SK-N-SH (cell line): ENCODE measurements at regions not wholly inside any gene's neighbourhood (a gene's known extent, or its start where the extent isn't known, plus 50 kb on each side); places are given as distances from the start of the nearest gene placed in this dataset.

Source experiments
- CTCF ChIA-PET: fragments of 300-600, 350-600 bp; formaldehyde crosslinking; extraction: SDS; loops from one replicate; lab custom pipeline; 2021; lab: Yijun Ruan, JAX
- POLR2A ChIA-PET: fragments of 350-600 bp; sonication (Branson Sonifier 250); formaldehyde crosslinking; extraction: SDS; loops from one replicate; lab custom pipeline; 2020; ENCODE audit warnings: antibody characterized with exemption, inconsistent platforms; lab: Yijun Ruan, JAX
- DNase-seq: peaks from one replicate; pipeline ENCODE4 v3.0.0; 2012
- H2AFZ ChIP-seq: fragments of 200-600 bp; sonication (generic); 2 replicates; pipeline ENCODE4 v1.8.1; 2016; ENCODE audit warnings: antibody characterized with exemption, mild to moderate bottlenecking, low read depth
- H3F3A ChIP-seq: fragments of 200-600 bp; sonication (generic); replicated peaks from 2 replicates; pipeline ENCODE3; 2016; ENCODE audit warnings: antibody characterized with exemption, mild to moderate bottlenecking; ENCODE audit not compliant: insufficient read depth
- H3K27ac ChIP-seq, 2 experiments: fragments of 200-500 bp in 1 of 2; fragments of 200-600 bp in 1 of 2; sonication (Bioruptor generic) in 1 of 2; sonication (generic), shearing (Covaris generic) in 1 of 2; 2 replicates each; pipeline versions ENCODE4 v1.5.1 to v1.6.1; 2014 to 2016; ENCODE audit warnings: low read depth in 2 of 2, inconsistent platforms in 1 of 2, low read length in 1 of 2, mild to moderate bottlenecking in 1 of 2, mixed read lengths in 1 of 2
- H3K27me3 ChIP-seq: fragments of 200-600 bp; sonication (generic), shearing (Covaris generic); 2 replicates; pipeline ENCODE4 v1.6.1; 2016; ENCODE audit warnings: mixed run types; ENCODE audit not compliant: insufficient read depth
- H3K36me3 ChIP-seq, 2 experiments: fragments of 200-500 bp in 1 of 2; fragments of 200-600 bp in 1 of 2; sonication (Bioruptor generic) in 1 of 2; sonication (generic) in 1 of 2; replicated peaks in 1 of 2; 2 replicates each; pipeline versions ENCODE3 to v1.5.1; 2014 to 2016; ENCODE audit warnings: low read length in 1 of 2, mild to moderate bottlenecking in 1 of 2; ENCODE audit not compliant: insufficient read depth in 2 of 2, control insufficient read depth in 1 of 2
- H3K4me1 ChIP-seq, 2 experiments: fragments of 200-500 bp in 1 of 2; fragments of 200-600 bp in 1 of 2; sonication (Bioruptor generic) in 1 of 2; sonication (generic), shearing (Covaris generic) in 1 of 2; 2 replicates each; pipeline versions ENCODE4 v1.5.1 to v1.6.1; 2014 to 2016; ENCODE audit warnings: low read depth in 1 of 2, low read length in 1 of 2, mixed run types in 1 of 2; ENCODE audit not compliant: insufficient read depth in 2 of 2, control insufficient read depth in 1 of 2
- H3K4me2 ChIP-seq: fragments of 200-600 bp; sonication (generic), shearing (Covaris generic); 2 replicates; pipeline ENCODE4 v1.6.1; 2017; ENCODE audit warnings: mixed run types
- H3K4me3 ChIP-seq, 2 experiments: fragments of 200-500 bp in 1 of 2; fragments of 200-600 bp in 1 of 2; sonication (Bioruptor generic) in 1 of 2; sonication (generic), shearing (Covaris generic) in 1 of 2; 2 replicates each; pipeline versions ENCODE4 v1.5.1 to v1.8.1; 2014 to 2016; ENCODE audit warnings: low read depth in 2 of 2, inconsistent platforms in 1 of 2, low read length in 1 of 2, mild to moderate bottlenecking in 1 of 2, mixed read lengths in 1 of 2, moderate library complexity in 1 of 2
- H3K79me2 ChIP-seq: fragments of 200-600 bp; sonication (generic); 2 replicates; pipeline ENCODE4 v1.8.1; 2017; ENCODE audit warnings: mild to moderate bottlenecking; ENCODE audit not compliant: insufficient read depth
- H3K9ac ChIP-seq: fragments of 200-600 bp; sonication (generic); 2 replicates; pipeline ENCODE4 v1.6.1; 2017; ENCODE audit warnings: mixed run types
- H3K9me2 ChIP-seq: fragments of 200-600 bp; sonication (generic); 2 replicates; pipeline ENCODE4 v1.6.1; 2017; ENCODE audit warnings: mixed run types
- H3K9me3 ChIP-seq: fragments of 200-600 bp; sonication (generic); 2 replicates; pipeline ENCODE4 v1.6.1; 2017; ENCODE audit warnings: mixed run types, mild to moderate bottlenecking, moderate library complexity
- H4K20me1 ChIP-seq: fragments of 200-600 bp; sonication (generic); 2 replicates; pipeline ENCODE4 v1.6.1; 2017; ENCODE audit warnings: mild to moderate bottlenecking, mixed run types; ENCODE audit not compliant: insufficient read depth
- FOXJ3 ChIP-seq: sonication (generic); formaldehyde crosslinking; IDR thresholded peaks from 2 replicates; pipeline ENCODE4 v1.5.1; 2020; ENCODE audit warnings: mild to moderate bottlenecking, missing genetic modification reagents
- FOXM1 ChIP-seq: IDR thresholded peaks from 2 replicates; pipeline ENCODE4 v1.4.0; 2012; ENCODE audit warnings: low read depth, mild to moderate bottlenecking
- GABPA ChIP-seq: IDR thresholded peaks from 2 replicates; pipeline ENCODE4 v1.4.0; 2012; ENCODE audit warnings: low read depth, mild to moderate bottlenecking
- GATA2 ChIP-seq: sonication (generic); formaldehyde crosslinking; IDR thresholded peaks from 2 replicates; pipeline ENCODE4 v1.5.0; 2020; ENCODE audit warnings: mild to moderate bottlenecking, missing genetic modification reagents
- MEF2A ChIP-seq: IDR thresholded peaks from 2 replicates; pipeline ENCODE4 v1.4.0; 2012; ENCODE audit warnings: low read depth, borderline replicate concordance
- MXI1 ChIP-seq: IDR thresholded peaks from 2 replicates; pipeline ENCODE4 v1.6.1; 2012; ENCODE audit warnings: mild to moderate bottlenecking, low read depth, low read length, improper control_type of control experiment
- POLR2AphosphoS5 ChIP-seq: IDR thresholded peaks from 2 replicates; pipeline ENCODE4 v1.6.1; 2012; ENCODE audit warnings: low read depth, low read length
- RAD21 ChIP-seq: IDR thresholded peaks from 2 replicates; pipeline ENCODE4 v1.6.1; 2012; ENCODE audit warnings: mild to moderate bottlenecking, low read length
- RCOR1 ChIP-seq: fragments of 150-350 bp; IDR thresholded peaks from 2 replicates; pipeline ENCODE4 v1.6.1; 2017; ENCODE audit warnings: antibody characterized with exemption, low read length
- RFX5 ChIP-seq: IDR thresholded peaks from 2 replicates; pipeline ENCODE4 v1.6.1; 2012; ENCODE audit warnings: mild to moderate bottlenecking, improper control_type of control experiment, low read length
- SMC3 ChIP-seq: IDR thresholded peaks from 2 replicates; pipeline ENCODE4 v1.6.1; 2012; ENCODE audit warnings: low read depth, low read length, improper control_type of control experiment
- TAF1 ChIP-seq: IDR thresholded peaks from 2 replicates; pipeline ENCODE4 v1.6.1; 2012; ENCODE audit warnings: low read depth, mild to moderate bottlenecking, low read length, moderate library complexity, borderline replicate concordance
- TCF12 ChIP-seq: IDR thresholded peaks from 2 replicates; pipeline ENCODE4 v1.4.0; 2012
- WGBS: methylation state at CpG from one replicate; pipeline ENCODE4 v1.1.6; 2017; ENCODE audit warnings: low lambda C conversion rate; 5-methylcytosine and 5-hydroxymethylcytosine counted together
- TF ChIP-seq, protein P1 (sequence below): fragments of 150-350 bp; IDR thresholded peaks from 2 replicates; pipeline ENCODE4 v1.6.1; 2016; ENCODE audit warnings: mild to moderate bottlenecking, low read depth, low read length
- TF ChIP-seq, protein P2 (sequence below): IDR thresholded peaks from 2 replicates; pipeline ENCODE4 v1.4.0; 2012; ENCODE audit warnings: low read depth, borderline replicate concordance
- TF ChIP-seq, protein P3 (sequence below): IDR thresholded peaks from 2 replicates; pipeline ENCODE4; 2012

DNA sequence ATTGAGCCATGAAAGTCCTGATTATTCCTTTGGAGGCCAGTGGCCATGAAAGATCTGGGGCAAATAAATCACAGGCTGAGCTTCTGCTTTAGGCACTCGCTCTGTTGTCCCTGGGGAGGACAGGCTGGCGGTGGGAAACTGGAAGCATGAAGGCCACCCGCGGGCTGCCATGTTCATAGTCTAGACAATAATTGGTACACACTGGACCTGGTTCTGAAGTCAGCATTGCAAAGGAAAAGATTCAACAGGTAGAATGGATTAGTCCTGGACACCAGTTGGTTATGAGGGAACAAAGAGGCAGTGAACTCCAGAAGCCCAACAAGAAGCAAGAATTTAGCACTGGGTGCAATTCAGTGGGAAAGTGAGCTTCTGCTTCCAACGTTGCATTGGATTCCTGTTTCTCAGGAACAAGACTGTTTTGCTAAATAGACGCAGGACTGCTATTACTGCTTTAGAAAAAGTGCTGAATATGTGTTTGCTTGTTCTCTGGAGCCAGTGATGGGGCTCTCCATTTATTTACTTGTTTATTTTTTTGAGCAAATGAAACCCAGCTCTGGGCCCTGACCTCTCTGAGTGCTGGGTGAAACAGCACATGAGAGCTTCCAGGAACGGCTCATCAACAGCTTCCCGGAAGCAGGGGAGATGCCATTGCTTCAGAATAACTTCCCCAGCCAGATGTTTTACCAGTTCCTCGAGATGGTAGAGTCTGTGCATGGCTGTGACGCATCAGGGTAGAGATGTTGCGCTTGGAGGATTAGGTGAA is 336.4 kb downstream of the ZNF536 start:
- Histone ChIP-seq H2AFZ (no peak overlapping the region), H3K79me2 (no peaks in the 10 kb centered on the region), H3K4me1 (peaks cover 0 to 5% of the 10 kb centered on the region in 2 experiments; a peak in 1 of 4 replicates), H3K9me3 (no peaks in the 10 kb centered on the region), H4K20me1 (no peaks in the 10 kb centered on the region), H3K4me3 (no peak overlapping the region), H3K9me2 (no peaks in the 10 kb centered on the region), H3K27me3 (no peaks in the 10 kb centered on the region), H3K27ac (no peak overlapping the region), H3F3A (no peaks in the 10 kb centered on the region), H3K36me3 (no peaks in the 10 kb centered on the region), H3K4me2 (no peak overlapping the region), H3K9ac (no peak overlapping the region)
- WGBS, result 38% methylated on average over 11 of the region's 11 CpGs
- no peak for DNase-seq
- POLR2A ChIA-PET, result no interaction called here
- CTCF ChIA-PET, result interaction anchor here (0.6 to 2.3 kb wide), 5 partner anchors 11 to 275 kb away, joined by 3 to 7 read pairs (median 4); no protein-coding TSS in a partner anchor
- no peak for TF ChIP-seq TAF1
- TF ChIP-seq POLR2AphosphoS5, result no peak
- TF ChIP-seq RCOR1, result no peak
- TF ChIP-seq SMC3, result no peak
- no peak for TF ChIP-seq RFX5
- no peak for TF ChIP-seq MXI1
- no peak for TF ChIP-seq GATA2 (CRISPR knock-in tag)
- TF ChIP-seq RAD21, result no peak
- TF ChIP-seq, protein P1, sequence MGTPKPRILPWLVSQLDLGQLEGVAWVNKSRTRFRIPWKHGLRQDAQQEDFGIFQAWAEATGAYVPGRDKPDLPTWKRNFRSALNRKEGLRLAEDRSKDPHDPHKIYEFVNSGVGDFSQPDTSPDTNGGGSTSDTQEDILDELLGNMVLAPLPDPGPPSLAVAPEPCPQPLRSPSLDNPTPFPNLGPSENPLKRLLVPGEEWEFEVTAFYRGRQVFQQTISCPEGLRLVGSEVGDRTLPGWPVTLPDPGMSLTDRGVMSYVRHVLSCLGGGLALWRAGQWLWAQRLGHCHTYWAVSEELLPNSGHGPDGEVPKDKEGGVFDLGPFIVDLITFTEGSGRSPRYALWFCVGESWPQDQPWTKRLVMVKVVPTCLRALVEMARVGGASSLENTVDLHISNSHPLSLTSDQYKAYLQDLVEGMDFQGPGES, result no peak

DNA sequence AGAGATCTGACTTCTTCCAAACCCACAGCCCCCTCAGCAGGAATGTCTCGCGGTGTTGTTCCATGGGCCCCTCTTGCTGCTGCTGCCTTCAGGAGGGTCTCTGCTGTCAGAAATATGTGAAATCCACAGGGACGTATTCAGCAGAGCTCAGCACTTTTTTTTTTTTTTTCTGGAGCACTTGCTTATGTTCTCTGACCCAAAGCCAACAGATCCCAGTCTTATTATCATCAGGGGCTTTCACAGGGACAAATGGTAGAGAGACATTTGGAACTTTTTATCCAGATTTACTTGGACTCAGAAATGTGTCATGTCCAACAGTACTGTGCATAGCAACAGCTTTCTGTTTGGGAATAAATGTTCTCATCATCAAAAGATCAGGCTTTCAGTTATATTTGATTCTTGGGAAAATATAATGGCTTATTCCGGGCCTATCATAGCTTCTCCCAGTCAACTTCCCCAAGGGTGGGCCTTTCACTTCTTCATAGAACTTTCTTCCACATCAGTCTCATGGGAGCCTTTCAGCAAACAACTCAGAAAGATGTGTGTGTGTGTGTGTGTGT is 332.7 kb downstream of the ZNF536 start:
- WGBS, result 57% methylated on average over 4 of the region's 4 CpGs
- H3K4me3 ChIP-seq, result no peak overlapping the region
- H4K20me1 ChIP-seq, result no peaks in the 10 kb centered on the region
- no peaks in the 10 kb centered on the region for H3K9me2 ChIP-seq
- no peak overlapping the region for H3K9ac ChIP-seq
- no peaks in the 10 kb centered on the region for H3K9me3 ChIP-seq
- no peak overlapping the region for H2AFZ ChIP-seq
- H3K27me3 ChIP-seq, result no peaks in the 10 kb centered on the region
- H3K4me2 ChIP-seq, result no peak overlapping the region
- TF ChIP-seq TCF12 (no peak), FOXJ3 (CRISPR knock-in tag) (no peak), FOXM1 (no peak), GABPA (no peak), MXI1 (no peak), MEF2A (no peak), TAF1 (no peak)
- TF ChIP-seq, protein P2, sequence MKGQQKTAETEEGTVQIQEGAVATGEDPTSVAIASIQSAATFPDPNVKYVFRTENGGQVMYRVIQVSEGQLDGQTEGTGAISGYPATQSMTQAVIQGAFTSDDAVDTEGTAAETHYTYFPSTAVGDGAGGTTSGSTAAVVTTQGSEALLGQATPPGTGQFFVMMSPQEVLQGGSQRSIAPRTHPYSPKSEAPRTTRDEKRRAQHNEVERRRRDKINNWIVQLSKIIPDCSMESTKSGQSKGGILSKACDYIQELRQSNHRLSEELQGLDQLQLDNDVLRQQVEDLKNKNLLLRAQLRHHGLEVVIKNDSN, result no peak
- TF ChIP-seq, protein P1, result no peak
- TF ChIP-seq, protein P3, sequence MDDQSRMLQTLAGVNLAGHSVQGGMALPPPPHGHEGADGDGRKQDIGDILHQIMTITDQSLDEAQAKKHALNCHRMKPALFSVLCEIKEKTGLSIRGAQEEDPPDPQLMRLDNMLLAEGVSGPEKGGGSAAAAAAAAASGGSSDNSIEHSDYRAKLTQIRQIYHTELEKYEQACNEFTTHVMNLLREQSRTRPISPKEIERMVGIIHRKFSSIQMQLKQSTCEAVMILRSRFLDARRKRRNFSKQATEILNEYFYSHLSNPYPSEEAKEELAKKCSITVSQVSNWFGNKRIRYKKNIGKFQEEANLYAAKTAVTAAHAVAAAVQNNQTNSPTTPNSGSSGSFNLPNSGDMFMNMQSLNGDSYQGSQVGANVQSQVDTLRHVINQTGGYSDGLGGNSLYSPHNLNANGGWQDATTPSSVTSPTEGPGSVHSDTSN, result no peak
- TF ChIP-seq, all 33 proteins: peak for 0
- CTCF ChIA-PET, result interaction anchor here (1.0 to 2.8 kb wide), 2 partner anchors 9 to 14 kb away, joined by 3 to 14 read pairs; no protein-coding TSS in a partner anchor
- POLR2A ChIA-PET, result interaction anchor here (0.9 kb wide), 1 partner anchor 15 kb away, joined by 3 read pairs; no protein-coding TSS in a partner anchor
- no peaks in the 10 kb centered on the region for H3F3A ChIP-seq
- no peak overlapping the region for H3K27ac ChIP-seq
- no peaks in the 10 kb centered on the region for H3K4me1 ChIP-seq
- no peaks in the 10 kb centered on the region for H3K36me3 ChIP-seq
- no peaks in the 10 kb centered on the region for H3K79me2 ChIP-seq
- DNase-seq, result no peak
